Activated CD8-positive, alpha-beta memory T cell treated with anti-CD3 and anti-CD28 coated beads, Interleukin-2, amount 50 U/mL, for 1 hour (primary cell): ENCODE measurements at regions not wholly inside any gene's neighbourhood (a gene's known extent, or its start where the extent isn't known, plus 50 kb on each side); places are given as distances from the start of the nearest gene placed in this dataset.
"Not testable (repeated sequence)": the region's sequence is repeated elsewhere in the genome, so short reads cannot be mapped to it uniquely, and the experiment has no call there.

Source experiments
- DNase-seq: peaks from one replicate; pipeline ENCODE4 v3.0.0-alpha.2; 2020; ENCODE audit errors: extremely low read depth

DNA sequence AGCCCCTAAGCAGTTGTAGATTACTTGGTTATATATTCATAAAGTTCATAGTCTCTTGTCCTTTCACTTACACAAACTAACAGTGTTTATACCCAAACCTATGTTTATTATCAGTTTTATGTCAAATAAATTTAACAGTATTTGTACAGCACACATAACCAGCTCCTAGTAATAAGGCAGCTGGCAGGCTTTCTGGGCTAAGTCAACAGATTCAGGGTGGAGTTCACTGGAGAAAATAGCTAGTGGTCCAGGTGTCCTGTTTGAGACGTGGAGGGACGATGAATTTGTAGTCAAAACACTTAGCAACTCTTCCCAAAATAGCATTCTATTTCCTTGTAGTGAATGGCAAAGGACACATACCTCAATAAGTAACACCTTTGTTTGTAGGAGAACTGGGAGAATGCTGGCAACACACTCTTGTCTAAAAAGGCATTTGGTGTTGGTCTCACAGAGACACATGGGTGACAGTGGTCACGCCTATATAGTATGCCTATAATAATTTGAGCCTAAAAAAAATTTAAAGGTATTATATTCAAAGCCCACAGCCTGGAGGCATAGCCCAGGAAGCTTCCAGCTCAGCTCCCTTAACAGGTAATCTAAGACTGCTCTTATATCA lies 156.4 kb upstream of the CARMIL1 start:
- no peak for DNase-seq

GRCh38 chr6:25124216-25124715 lies 154.9 kb upstream of the CARMIL1 start:
- no peak for DNase-seq

DNA sequence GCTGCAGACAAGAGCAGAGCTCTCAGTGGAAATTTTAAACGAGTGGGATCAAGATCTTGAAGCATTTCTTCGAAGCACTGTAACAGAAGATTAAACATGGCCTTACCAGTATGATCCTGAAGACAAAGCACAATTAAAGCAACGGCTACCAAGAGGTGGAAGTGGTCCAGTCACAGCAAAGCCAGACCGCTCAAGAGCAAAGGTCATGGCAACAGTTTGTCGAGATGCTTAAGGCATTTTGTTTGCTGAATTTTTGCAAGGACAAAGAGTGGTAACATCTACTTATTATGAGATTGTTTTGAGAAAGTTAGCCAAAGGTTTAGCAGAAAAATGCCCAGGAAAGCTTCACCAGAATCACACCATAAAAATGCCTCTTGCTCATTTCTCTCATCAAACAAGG lies 153.4 kb upstream of the CARMIL1 start:
- no peak for DNase-seq

GRCh38 chr6:25127076-25127837 lies 151.9 kb upstream of the CARMIL1 start:
- DNase-seq: no peak

GRCh38 chr6:25130518-25130917 lies 148.7 kb upstream of the CARMIL1 start:
- no peak for DNase-seq

DNA sequence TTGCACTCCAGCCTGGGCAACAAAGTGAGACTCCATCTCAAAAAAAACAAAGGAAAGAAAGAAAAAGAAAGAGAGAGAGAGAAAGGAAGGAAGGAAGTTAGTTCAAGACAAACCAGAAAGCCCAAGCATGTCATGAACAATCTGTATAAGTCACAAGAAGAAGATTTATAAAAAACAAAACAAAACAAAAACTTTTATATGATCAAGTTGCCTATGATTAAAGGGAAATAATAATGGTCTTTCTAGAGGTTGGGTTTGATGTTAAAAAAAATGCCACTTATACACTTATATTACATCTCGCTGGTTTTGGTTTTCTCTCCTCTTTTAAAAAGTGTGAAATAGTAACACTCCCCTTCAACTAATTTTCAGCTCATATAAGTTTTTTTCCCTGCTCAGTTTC lies 146.2 kb upstream of the CARMIL1 start:
- DNase-seq: no peak

GRCh38 chr6:25133568-25133967 lies 145.6 kb upstream of the CARMIL1 start:
- DNase-seq: no peak

DNA sequence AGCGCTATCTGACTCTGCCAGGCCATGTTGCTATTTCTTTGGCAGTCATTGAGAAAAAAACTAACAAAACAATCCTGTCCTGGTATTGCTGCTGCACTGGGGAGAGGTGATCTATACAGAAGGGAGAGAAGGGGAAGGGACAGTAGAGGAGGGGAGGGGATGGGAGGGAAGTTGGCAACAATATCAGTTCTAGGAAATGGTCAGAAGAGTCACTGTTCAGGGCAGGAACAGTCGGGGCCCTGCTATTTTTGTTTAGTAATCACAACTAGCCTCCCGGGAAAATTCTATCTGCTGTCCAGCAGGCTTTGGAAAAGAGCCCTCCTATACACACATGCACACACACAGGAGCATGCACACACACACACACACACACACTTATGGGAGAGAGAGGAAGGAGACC lies 142.3 kb upstream of the CARMIL1 start:
- DNase-seq: no peak

- no peak for DNase-seq
Measured at GRCh38 chr6:25137480-25137879, 141.7 kb upstream of the CARMIL1 start.

- peak; percentile 14 for DNase-seq
Measured at GRCh38 chr6:25137916-25138232, 141.3 kb upstream of the CARMIL1 start.

- peak; percentile 21 for DNase-seq
Measured at GRCh38 chr6:25138233-25138933, 140.8 kb upstream of the CARMIL1 start.

DNA sequence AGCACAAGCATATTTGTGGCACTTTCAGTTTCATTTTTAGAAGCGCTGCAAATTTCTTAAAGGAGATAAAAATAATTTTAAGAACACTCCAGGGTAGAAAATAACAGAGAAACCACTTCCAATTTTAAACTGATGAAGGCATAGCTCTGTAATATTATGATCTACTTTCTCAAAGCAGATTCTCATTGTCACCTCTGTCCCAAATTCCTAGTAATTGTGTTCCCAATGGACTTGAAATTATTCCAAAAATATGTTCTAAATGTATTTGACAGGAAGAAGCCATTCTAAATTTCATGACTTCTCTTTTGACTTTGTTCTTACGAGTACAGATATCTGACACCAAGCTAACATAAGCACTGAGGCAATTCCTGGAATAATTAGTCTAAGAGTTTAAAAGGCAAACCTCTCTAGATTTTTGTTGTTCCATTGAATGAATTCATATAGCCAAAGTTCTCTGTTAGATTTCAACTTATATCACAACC lies 140.2 kb upstream of the CARMIL1 start:
- no peak for DNase-seq

DNA sequence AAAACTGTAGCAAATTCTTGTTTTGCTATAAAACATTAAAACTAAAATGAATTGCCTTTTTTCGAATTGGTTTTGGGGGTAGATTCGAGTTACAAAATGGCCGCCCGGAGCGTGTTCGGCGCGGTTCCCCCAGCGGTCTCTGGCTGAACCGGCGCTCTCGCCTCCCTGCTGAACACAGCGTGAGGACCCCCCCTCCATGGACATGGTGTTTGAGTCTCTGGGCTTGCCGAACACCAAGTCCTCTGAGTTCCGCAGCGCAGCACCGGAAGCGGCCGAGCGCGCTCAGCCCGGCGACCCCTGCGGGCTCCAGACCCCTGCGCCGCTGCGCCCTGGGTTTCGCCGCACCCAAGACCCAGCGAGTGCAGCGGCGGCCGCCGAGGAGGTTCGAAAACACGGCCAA lies 139.6 kb upstream of the CARMIL1 start:
- DNase-seq: not testable (repeated sequence)

DNA sequence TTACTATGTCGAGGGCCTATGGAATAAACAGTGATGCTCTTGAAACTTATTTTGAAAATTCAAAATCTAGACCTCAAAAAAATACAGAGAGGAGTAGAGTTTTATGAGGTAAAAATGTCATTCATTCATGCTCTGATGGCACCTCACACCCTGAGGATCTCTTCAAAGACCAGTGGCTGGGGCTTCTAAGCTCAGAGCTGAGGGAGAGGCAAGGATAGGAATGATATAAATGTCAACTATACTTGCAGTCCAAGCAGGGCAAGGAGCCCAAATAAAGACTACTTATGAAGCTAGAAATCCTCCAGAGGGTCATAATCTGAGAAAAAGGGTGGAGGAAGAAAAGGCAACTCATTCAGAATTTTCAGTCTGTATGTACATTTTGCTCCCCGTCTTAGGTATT lies 136.7 kb upstream of the CARMIL1 start:
- DNase-seq: no peak

DNA sequence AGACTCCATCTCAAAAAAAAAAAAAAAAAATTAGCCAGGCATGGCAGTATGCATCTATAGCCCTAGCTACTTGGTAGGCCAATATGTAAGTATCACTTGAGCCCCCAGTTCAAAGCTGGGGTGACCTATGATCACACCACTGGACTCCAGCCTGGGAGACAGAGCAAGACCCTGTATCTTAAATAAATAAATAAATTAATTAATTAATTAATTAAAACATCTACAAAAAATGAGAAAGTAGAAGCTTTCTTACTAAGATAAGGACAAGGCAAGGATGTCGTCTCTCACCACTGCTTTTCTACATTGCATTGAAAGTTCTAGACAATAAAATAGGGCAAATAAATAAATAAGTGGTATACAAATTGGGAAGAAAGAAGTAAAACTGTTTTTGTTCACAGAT lies 134.3 kb upstream of the CARMIL1 start:
- no peak for DNase-seq

DNA sequence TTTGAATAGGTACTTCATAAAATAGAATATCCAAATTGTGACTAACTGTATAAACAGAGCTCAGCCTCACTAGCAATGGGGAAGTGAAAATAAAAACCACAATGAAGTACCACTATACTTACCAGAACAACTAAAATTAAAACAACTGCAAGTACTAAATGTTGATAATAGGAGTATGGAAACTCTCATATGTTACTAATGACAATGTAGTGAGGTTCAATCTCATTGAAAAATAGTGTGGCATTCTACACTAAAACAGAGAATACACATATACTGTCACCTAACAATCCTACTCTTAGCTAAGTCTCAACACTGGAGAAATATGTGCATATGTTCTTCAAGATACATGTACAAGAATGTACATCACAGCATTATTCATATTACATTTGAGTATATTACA lies 132.0 kb upstream of the CARMIL1 start:
- DNase-seq: no peak

- no peak for DNase-seq
Measured at GRCh38 chr6:25150031-25150430, 129.1 kb upstream of the CARMIL1 start.

DNA sequence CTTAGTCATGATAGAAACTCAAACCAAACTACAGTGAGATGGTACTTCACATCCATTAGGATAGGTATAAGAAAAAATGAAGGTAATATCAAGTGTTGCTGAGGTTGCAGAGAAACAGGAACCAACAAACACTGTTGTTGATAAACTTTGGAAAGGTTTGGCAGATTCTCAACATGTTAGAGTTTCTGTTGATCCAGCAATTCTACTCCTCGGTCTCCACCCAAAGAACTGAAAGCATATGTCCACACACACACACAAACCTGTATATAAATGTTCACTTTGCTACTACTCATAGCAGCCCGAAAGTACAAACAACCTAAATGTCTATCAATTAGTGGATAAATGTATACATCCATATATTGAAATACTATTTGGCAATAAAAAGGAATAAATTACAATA lies 128.3 kb upstream of the CARMIL1 start:
- DNase-seq: no peak

DNA sequence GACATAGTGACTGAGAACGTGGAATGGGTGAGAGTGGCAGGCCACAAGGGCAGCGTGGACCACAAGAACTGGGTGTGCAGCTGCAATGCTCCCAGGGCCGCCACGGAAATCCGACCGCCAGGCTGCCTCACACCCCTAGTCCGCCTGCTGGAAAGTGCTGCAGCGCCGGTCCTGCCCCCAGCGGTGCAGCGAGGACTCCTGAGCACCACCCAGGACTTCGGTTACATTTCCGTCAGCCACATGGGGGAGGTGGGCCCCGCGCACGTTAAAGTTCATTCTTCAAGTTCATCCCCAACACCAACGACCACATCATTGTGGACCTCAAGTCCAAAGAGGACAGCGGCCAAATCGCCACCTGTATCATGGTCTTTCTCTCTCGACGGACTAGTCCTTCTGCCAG lies 126.1 kb upstream of the CARMIL1 start:
- no peak for DNase-seq

GRCh38 chr6:25154034-25154596 lies 125.1 kb upstream of the CARMIL1 start:
- no peak for DNase-seq

DNA sequence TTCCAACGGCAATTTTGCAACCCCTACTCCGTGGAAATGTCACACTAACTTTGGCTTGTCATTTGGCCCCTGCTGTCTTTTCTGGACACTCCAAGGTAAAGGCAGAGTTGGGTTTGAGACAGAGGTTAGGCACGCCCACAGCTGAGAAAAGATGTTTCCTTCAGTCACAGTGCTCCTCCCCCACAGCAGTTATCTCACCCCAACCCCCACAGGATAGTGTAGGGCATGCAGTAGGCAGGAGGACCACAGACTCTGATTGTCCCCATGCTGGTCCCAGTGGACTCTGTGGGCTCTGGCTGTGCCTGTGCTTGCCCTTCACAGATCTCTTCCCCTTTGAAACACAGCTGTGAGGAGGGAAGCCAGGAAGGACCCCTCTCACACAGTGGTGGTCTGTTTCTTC lies 124.0 kb upstream of the CARMIL1 start:
- no peak for DNase-seq

DNA sequence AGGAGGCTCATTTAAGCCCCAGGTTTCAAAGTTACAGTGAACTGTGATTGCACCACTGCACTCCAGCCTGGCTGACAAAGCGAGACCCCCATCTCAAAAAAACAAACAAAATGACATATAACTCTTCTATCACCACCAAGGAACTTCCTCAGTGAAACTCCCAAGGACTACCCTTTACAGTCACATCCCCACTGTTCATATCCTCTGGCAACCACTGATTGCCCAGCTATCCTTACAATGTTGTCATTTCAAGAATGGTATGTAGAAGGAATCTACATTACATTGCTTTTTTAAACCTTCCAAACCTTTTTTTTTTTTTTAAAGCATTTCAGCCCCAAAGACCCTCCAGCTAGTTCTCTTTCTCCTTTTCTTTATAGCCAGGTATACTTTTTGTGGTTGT lies 123.1 kb upstream of the CARMIL1 start:
- DNase-seq: no peak

DNA sequence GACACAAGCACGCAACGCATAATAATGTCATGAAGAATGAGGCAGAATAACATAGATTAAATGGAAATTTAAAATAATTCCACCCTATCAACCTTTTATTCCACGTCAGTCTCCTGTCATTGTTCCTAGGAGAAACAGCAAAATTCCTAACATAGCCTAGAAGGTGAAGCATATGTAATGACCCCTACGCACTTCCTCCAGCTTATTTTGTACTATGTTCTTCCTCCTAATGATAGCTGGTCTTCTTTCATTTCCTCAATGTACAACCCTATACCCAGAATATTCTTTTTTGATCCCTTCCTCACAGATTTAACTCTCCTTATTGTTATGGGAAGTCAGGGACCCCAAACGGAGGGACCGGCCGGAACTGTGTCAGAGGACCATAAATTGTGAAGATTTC lies 122.0 kb upstream of the CARMIL1 start:
- no peak for DNase-seq
